Panc1 (cell line): ENCODE measurements at regions not wholly inside any gene's neighbourhood (a gene's known extent, or its start where the extent isn't known, plus 50 kb on each side); places are given as distances from the start of the nearest gene placed in this dataset.
A peak's percentile ranks its signal among the peaks of the same experiment; 100 is the strongest.

ENCODE experiments used
- CTCF ChIP-seq: fragments of 450-650 bp; IDR thresholded peaks from 2 replicates; pipeline ENCODE4 v1.5.1; 2017; ENCODE audit warnings: mild to moderate bottlenecking
- POLR2AphosphoS5 ChIP-seq: IDR thresholded peaks from 2 replicates; pipeline ENCODE4 v1.6.1; 2012; ENCODE audit warnings: mild to moderate bottlenecking, low read depth, low read length, moderate library complexity
- REST ChIP-seq, 2 experiments: IDR thresholded peaks; 2 replicates each; pipeline ENCODE4 v1.6.1; 2011 to 2012; ENCODE audit warnings: low read depth in 2 of 2, control low read depth in 1 of 2, low read length in 1 of 2, mild to moderate bottlenecking in 1 of 2, moderate library complexity in 1 of 2; ENCODE audit not compliant: insufficient read depth in 1 of 2
- SIN3A ChIP-seq: IDR thresholded peaks from 2 replicates; pipeline ENCODE4 v1.6.1; 2012; ENCODE audit warnings: low read depth, mild to moderate bottlenecking, low read length, moderate library complexity, borderline replicate concordance; ENCODE audit not compliant: insufficient read depth
- TCF7L2 ChIP-seq: IDR thresholded peaks from 2 replicates; pipeline ENCODE4 v1.6.1; 2011; ENCODE audit warnings: mild to moderate bottlenecking, low read depth, low read length, inconsistent platforms

GRCh38 chr2:234611209-234611608 is 114.3 kb upstream of the ARL4C start:
- TF ChIP-seq CTCF (peak; percentile 39; the same call in 1 of the 2 replicates), POLR2AphosphoS5 (no peak), REST (IDR thresholded peaks at IDR 0.05; ENCODE audit: insufficient read depth in 1 of 2, low read depth in 2 of 2, low read length in 1 of 2) (no peak), TCF7L2 (no peak), SIN3A (no peak)
